Endodermal cell (in vitro differentiated cells): ENCODE measurements at regions not wholly inside any gene's neighbourhood (a gene's known extent, or its start where the extent isn't known, plus 50 kb on each side); places are given as distances from the start of the nearest gene placed in this dataset.

ENCODE experiments used
- DNase-seq: peaks from one replicate; pipeline ENCODE4 v3.0.0-alpha.2; 2017
- H3K27ac ChIP-seq: 2 replicates; pipeline ENCODE4 v1.5.1; 2013; ENCODE audit warnings: mild to moderate bottlenecking, low read depth, low read length, moderate library complexity
- H3K27me3 ChIP-seq: 2 replicates; pipeline ENCODE4 v1.6.1; 2013; ENCODE audit warnings: mild to moderate bottlenecking, low read length, moderate library complexity; ENCODE audit not compliant: insufficient read depth, control insufficient read depth, poor library complexity, severe bottlenecking
- H3K36me3 ChIP-seq: 2 replicates; pipeline ENCODE4 v1.7.0; 2013; ENCODE audit warnings: mild to moderate bottlenecking, low read length, moderate library complexity; ENCODE audit not compliant: control insufficient read depth, insufficient read depth
- H3K4me1 ChIP-seq: one replicate; pipeline ENCODE4 v1.7.0; 2013; ENCODE audit warnings: low read length; ENCODE audit not compliant: control insufficient read depth, insufficient read depth
- H3K4me3 ChIP-seq: 2 replicates; pipeline ENCODE4 v1.5.1; 2013; ENCODE audit warnings: mild to moderate bottlenecking, low read length, moderate library complexity
- H3K9ac ChIP-seq: 2 replicates; pipeline ENCODE4 v1.6.1; 2013; ENCODE audit warnings: mild to moderate bottlenecking, low read length, moderate library complexity; ENCODE audit not compliant: poor library complexity, severe bottlenecking; ENCODE audit errors: extremely low read depth
- H3K9me3 ChIP-seq: 2 replicates; pipeline ENCODE4 v1.6.1; 2013; ENCODE audit warnings: mild to moderate bottlenecking, low read length, moderate library complexity; ENCODE audit not compliant: control insufficient read depth
- H3K27ac Mint-ChIP-seq: 2 replicates; pipeline ENCODE4 v1.8.0; 2020; ENCODE audit warnings: mixed read lengths
- H3K27me3 Mint-ChIP-seq: 2 replicates; pipeline ENCODE4 v1.8.0; 2021; ENCODE audit warnings: mild to moderate bottlenecking, mixed read lengths; ENCODE audit not compliant: insufficient read depth
- H3K36me3 Mint-ChIP-seq: 2 replicates; pipeline ENCODE4 v1.8.0; 2020; ENCODE audit warnings: low read depth, mixed read lengths
- H3K4me1 Mint-ChIP-seq: 2 replicates; pipeline ENCODE4 v1.8.0; 2020; ENCODE audit warnings: mixed read lengths
- H3K4me3 Mint-ChIP-seq: 2 replicates; pipeline ENCODE4 v1.8.0; 2020; ENCODE audit warnings: mild to moderate bottlenecking, moderate library complexity, mixed read lengths
- H3K9me3 Mint-ChIP-seq: 2 replicates; pipeline ENCODE4 v1.8.0; 2020; ENCODE audit warnings: mild to moderate bottlenecking, mixed read lengths
- CTCF ChIP-seq: fragments of 200-600 bp; sonication (generic); conservative IDR thresholded peaks from 2 replicates; pipeline ENCODE4 v1.5.0; 2021; ENCODE audit warnings: antibody characterized with exemption, mild to moderate bottlenecking
- WGBS, 2 experiments: methylation state at CpG; one replicate each; pipeline versions ENCODE4 v1.1.5 to v1.1.7; 2013; ENCODE audit warnings: missing lambda C conversion rate in 2 of 2, mixed read lengths in 1 of 2; ENCODE audit not compliant: insufficient coverage in 1 of 2, insufficient read length in 1 of 2; 5-methylcytosine and 5-hydroxymethylcytosine counted together

GRCh38 chr10:9886772-9887171 is 1130.9 kb upstream of the CELF2 start:
- Histone ChIP-seq H3K27me3 (no peaks in the 10 kb centered on the region), H3K27ac (no peak overlapping the region), H3K4me3 (no peak overlapping the region), H3K4me1 (no peaks in the 10 kb centered on the region), H3K9me3 (peaks cover 10% of the 10 kb centered on the region), H3K9ac (no peak overlapping the region), H3K36me3 (no peaks in the 10 kb centered on the region)
- H3K36me3 Mint-ChIP-seq: no peaks in the 10 kb centered on the region
- TF ChIP-seq CTCF: no peak
- H3K9me3 Mint-ChIP-seq: peaks cover 12% of the 10 kb centered on the region
- no peak overlapping the region for H3K4me3 Mint-ChIP-seq
- no peaks in the 10 kb centered on the region for H3K27me3 Mint-ChIP-seq
- DNase-seq: no peak
- H3K27ac Mint-ChIP-seq: no peak overlapping the region
- 83% methylated on average over 1 of the region's 1 CpG; no CpG with 5 or more reads in 1 of the 2 experiments for WGBS, 2 experiments
- no peaks in the 10 kb centered on the region for H3K4me1 Mint-ChIP-seq

GRCh38 chr10:9895453-9895852 is 1122.2 kb upstream of the CELF2 start:
- TF ChIP-seq CTCF: no peak
- 92 to 100% methylated on average over 1 to 2 of the region's 2 CpGs for WGBS, 2 experiments

GRCh38 chr10:9895981-9896380 is 1121.7 kb upstream of the CELF2 start:
- H3K4me3 ChIP-seq: no peak overlapping the region
- no peak overlapping the region for H3K4me3 Mint-ChIP-seq

More at GRCh38 chr10:9895453-9895852, 1122.2 kb upstream of the CELF2 start:
- H3K4me1 ChIP-seq: no peaks in the 10 kb centered on the region
- Mint-ChIP-seq H3K4me3 (no peak overlapping the region), H3K27me3 (no peaks in the 10 kb centered on the region), H3K9me3 (no peaks in the 10 kb centered on the region), H3K27ac (no peak overlapping the region), H3K4me1 (no peaks in the 10 kb centered on the region), H3K36me3 (no peaks in the 10 kb centered on the region)
- no peak overlapping the region for H3K9ac ChIP-seq
- no peaks in the 10 kb centered on the region for H3K27me3 ChIP-seq
- no peak overlapping the region for H3K27ac ChIP-seq
- no peaks in the 10 kb centered on the region for H3K36me3 ChIP-seq
- no peaks in the 10 kb centered on the region for H3K9me3 ChIP-seq
- H3K4me3 ChIP-seq: no peak overlapping the region
- DNase-seq: no peak

More at GRCh38 chr10:9895981-9896380, 1121.7 kb upstream of the CELF2 start:
- Mint-ChIP-seq H3K27ac (no peak overlapping the region), H3K4me1 (no peaks in the 10 kb centered on the region), H3K36me3 (no peaks in the 10 kb centered on the region), H3K9me3 (no peaks in the 10 kb centered on the region), H3K27me3 (no peaks in the 10 kb centered on the region)
- H3K27ac ChIP-seq: no peak overlapping the region
- no peaks in the 10 kb centered on the region for H3K4me1 ChIP-seq
- no peak overlapping the region for H3K9ac ChIP-seq
- DNase-seq: no peak
- no peaks in the 10 kb centered on the region for H3K27me3 ChIP-seq
- no peaks in the 10 kb centered on the region for H3K9me3 ChIP-seq
- TF ChIP-seq CTCF: no peak
- H3K36me3 ChIP-seq: no peaks in the 10 kb centered on the region
